HCT116 (cell line): ENCODE measurements at regions not wholly inside any gene's neighbourhood (a gene's known extent, or its start where the extent isn't known, plus 50 kb on each side); places are given as distances from the start of the nearest gene placed in this dataset.

Source experiments
- ATAC-seq: fragments of 200-7000 bp; cut with Tn5 transposase; 2 replicates; pipeline ENCODE4 v1.9.1; 2020; ENCODE audit warnings: mild to moderate bottlenecking, moderate library complexity
- BruUV-seq: library from RNA; stranded (reverse); fragments of 400-500 nt; replicated peaks from 2 replicates; lab custom pipeline; 2021; lab: Mats Ljungman, UMichigan
- CTCF ChIA-PET: fragments of 300-600 bp; sonication (Branson Sonifier 250); formaldehyde crosslinking; loops from one replicate; lab custom pipeline; 2021; ENCODE audit warnings: antibody characterized with exemption; lab: Charles Lee
- POLR2A ChIA-PET: fragments of 300-600, 350-600 bp; sonication (Branson Sonifier 250); formaldehyde crosslinking; loops from one replicate; lab custom pipeline; 2021; ENCODE audit warnings: antibody characterized with exemption; lab: Charles Lee
- RAD21 ChIA-PET, 2 experiments: fragments of 300-600 bp; sonication (Branson Sonifier 250); formaldehyde crosslinking; loops; one replicate each; lab custom pipeline; 2023; ENCODE audit warnings: low total read pairs in 2 of 2; ENCODE audit not compliant: uncharacterized antibody in 2 of 2, unreplicated experiment in 2 of 2, low non-redundant PET in 1 of 2; lab: Charles Lee
- DNase-seq: peaks from one replicate; pipeline ENCODE4 v3.0.0-alpha.2; 2010; ENCODE audit warnings: low read depth, low spot score
- H2AFZ ChIP-seq: fragments of 200-600 bp; shearing (Covaris generic), sonication (generic); 2 replicates; pipeline ENCODE4 v1.6.1; 2017; ENCODE audit warnings: low read depth, mixed run types, mixed read lengths, antibody characterized with exemption, low read length; ENCODE audit not compliant: poor library complexity, severe bottlenecking
- H3K27ac ChIP-seq: 2 replicates; pipeline ENCODE4 v1.5.1; 2012; ENCODE audit warnings: low read depth, low read length
- H3K27me3 ChIP-seq: fragments of 200-600 bp; sonication (generic); 2 replicates; pipeline ENCODE4 v1.6.1; 2016; ENCODE audit warnings: mixed run types, low read length, mixed read lengths; ENCODE audit not compliant: insufficient read depth
- H3K36me3 ChIP-seq, 2 experiments: fragments of 200-500 bp in 1 of 2; fragments of 200-600 bp in 1 of 2; sonication (Bioruptor generic) in 1 of 2; sonication (generic) in 1 of 2; 2 replicates each; pipeline versions ENCODE4 v1.5.1 to v1.6.1; 2014 to 2016; ENCODE audit warnings: low read length in 2 of 2, inconsistent platforms in 1 of 2, mixed read lengths in 1 of 2, mixed run types in 1 of 2; ENCODE audit not compliant: insufficient read depth in 2 of 2, control insufficient read depth in 1 of 2
- H3K4me1 ChIP-seq, 2 experiments: fragments of 200-600 bp in 1 of 2; sonication (generic) in 1 of 2; 2 replicates each; pipeline versions ENCODE4 v1.5.1 to v1.6.1; 2012 to 2017; ENCODE audit warnings: low read length in 2 of 2, inconsistent platforms in 1 of 2, mild to moderate bottlenecking in 1 of 2, mixed read lengths in 1 of 2, mixed run types in 1 of 2, moderate library complexity in 1 of 2; ENCODE audit not compliant: insufficient read depth in 2 of 2, control insufficient read depth in 1 of 2
- H3K4me2 ChIP-seq: fragments of 200-600 bp; sonication (generic); 2 replicates; pipeline ENCODE4 v1.6.1; 2017; ENCODE audit warnings: mixed run types, low read length, mixed read lengths
- H3K4me3 ChIP-seq, 2 experiments: fragments of 200-600 bp in 1 of 2; sonication (generic) in 1 of 2; replicated peaks in 1 of 2; 2 replicates each; pipeline ENCODE4 v1.5.1; 2011 to 2016; ENCODE audit warnings: low read length in 2 of 2, control low read depth in 1 of 2, low read depth in 1 of 2, mild to moderate bottlenecking in 1 of 2, mixed read lengths in 1 of 2, mixed run types in 1 of 2
- H3K79me2 ChIP-seq: fragments of 200-600 bp; sonication (generic); 2 replicates; pipeline ENCODE4 v1.6.1; 2017; ENCODE audit warnings: mild to moderate bottlenecking, mixed run types, low read length, moderate library complexity, mixed read lengths; ENCODE audit not compliant: insufficient read depth
- H3K9ac ChIP-seq: fragments of 200-600 bp; sonication (generic); 2 replicates; pipeline ENCODE4 v1.6.1; 2016; ENCODE audit warnings: low read length, mixed read lengths
- H3K9me2 ChIP-seq: fragments of 200-600 bp; sonication (generic), shearing (Covaris generic); 2 replicates; pipeline ENCODE4 v1.6.1; 2017; ENCODE audit warnings: mixed run types, mild to moderate bottlenecking, moderate library complexity; ENCODE audit not compliant: insufficient read depth
- H3K9me3 ChIP-seq, 2 experiments: fragments of 200-500 bp in 1 of 2; fragments of 200-600 bp in 1 of 2; sonication (Bioruptor generic) in 1 of 2; sonication (generic) in 1 of 2; 2 replicates each; pipeline ENCODE4 v1.6.1; 2014 to 2017; ENCODE audit warnings: low read length in 2 of 2, mixed read lengths in 2 of 2, inconsistent platforms in 1 of 2, low read depth in 1 of 2, mild to moderate bottlenecking in 1 of 2, mixed run types in 1 of 2, moderate library complexity in 1 of 2; ENCODE audit not compliant: control insufficient read depth in 1 of 2, insufficient read depth in 1 of 2
- H4K20me1 ChIP-seq: fragments of 200-600 bp; sonication (generic), shearing (Covaris generic); 2 replicates; pipeline ENCODE4 v1.6.1; 2017; ENCODE audit warnings: mixed run types, mild to moderate bottlenecking, moderate library complexity; ENCODE audit not compliant: insufficient read depth
- ATF3 ChIP-seq: IDR thresholded peaks from 2 replicates; pipeline ENCODE4 v1.6.1; 2012
- CBX3 ChIP-seq: IDR thresholded peaks from 2 replicates; pipeline ENCODE4 v1.6.1; 2012; ENCODE audit warnings: low read depth
- CEBPB ChIP-seq: IDR thresholded peaks from 2 replicates; pipeline ENCODE4 v1.6.1; 2012; ENCODE audit warnings: low read depth
- EGR1 ChIP-seq: IDR thresholded peaks from 2 replicates; pipeline ENCODE4 v1.6.1; 2012; ENCODE audit warnings: low read depth
- ELF1 ChIP-seq: IDR thresholded peaks from 2 replicates; pipeline ENCODE4 v1.6.1; 2012; ENCODE audit warnings: low read depth, borderline replicate concordance
- EZH2 ChIP-seq: fragments of 200-600 bp; sonication (generic); IDR thresholded peaks from 2 replicates; pipeline ENCODE4 v1.6.1; 2017; ENCODE audit warnings: antibody characterized with exemption, mixed run types
- EZH2phosphoT487 ChIP-seq: fragments of 200-600 bp; IDR thresholded peaks from 2 replicates; pipeline ENCODE4 v1.6.1; 2018; ENCODE audit warnings: antibody characterized with exemption, borderline replicate concordance
- FOSL1 ChIP-seq: IDR thresholded peaks from 2 replicates; pipeline ENCODE4 v1.6.1; 2012; ENCODE audit warnings: low read depth
- MAX ChIP-seq: IDR thresholded peaks from 2 replicates; pipeline ENCODE4 v1.6.1; 2012
- POLR2A ChIP-seq: IDR thresholded peaks from 2 replicates; pipeline ENCODE4 v1.7.0; 2011; ENCODE audit warnings: borderline replicate concordance; ENCODE audit not compliant: insufficient read depth, insufficient read length; ENCODE audit errors: extremely low read depth
- RAD21 ChIP-seq: IDR thresholded peaks from 2 replicates; pipeline ENCODE4 v1.6.1; 2012; ENCODE audit warnings: low read depth, mild to moderate bottlenecking
- REST ChIP-seq: IDR thresholded peaks from 2 replicates; pipeline ENCODE4 v1.6.1; 2012; ENCODE audit warnings: low read depth
- SIN3A ChIP-seq: IDR thresholded peaks from 2 replicates; pipeline ENCODE4 v1.6.1; 2012; ENCODE audit warnings: low read depth
- SP1 ChIP-seq: IDR thresholded peaks from 2 replicates; pipeline ENCODE4 v1.6.1; 2012; ENCODE audit warnings: low read depth
- SRF ChIP-seq: IDR thresholded peaks from 2 replicates; pipeline ENCODE4 v1.6.1; 2012; ENCODE audit warnings: low read depth
- TCF7L2 ChIP-seq: IDR thresholded peaks from 2 replicates; pipeline ENCODE4 v1.7.0; 2011; ENCODE audit warnings: borderline replicate concordance, inconsistent platforms; ENCODE audit not compliant: insufficient read depth, insufficient read length; ENCODE audit errors: extremely low read depth
- YY1 ChIP-seq: IDR thresholded peaks from 2 replicates; pipeline ENCODE4 v1.6.1; 2011; ENCODE audit warnings: low read length, low read depth, moderate library complexity, mild to moderate bottlenecking; ENCODE audit not compliant: insufficient replicate concordance; ENCODE audit errors: extremely low read depth
- ZFX ChIP-seq: fragments of 450-650 bp; IDR thresholded peaks from 2 replicates; pipeline ENCODE4 v1.6.1; 2017
- ZNF274 ChIP-seq: fragments of 200-500 bp; sonication (Bioruptor generic); IDR thresholded peaks from 2 replicates; pipeline ENCODE4 v1.6.1; 2014; ENCODE audit warnings: mild to moderate bottlenecking, low read depth, low read length, inconsistent platforms
- intact Hi-C: fragments of 100-400 bp; cut with micrococcal nuclease; formaldehyde crosslinking; loops from 2 replicates; pipeline ENCODE4 v1.10.0; 2022
- TF ChIP-seq, protein P1 (sequence below): IDR thresholded peaks from 2 replicates; pipeline ENCODE4 v1.6.1; 2011; ENCODE audit warnings: mild to moderate bottlenecking, low read length, moderate library complexity; ENCODE audit not compliant: insufficient replicate concordance; ENCODE audit errors: extremely low read depth

- no TSS peak for BruUV-seq
- intact Hi-C loops: loop anchor here (2.0 kb wide), 3 partner anchors 105 to 255 kb away; no protein-coding TSS in a partner anchor
- Histone ChIP-seq H3K27ac (no peak overlapping the region), H3K36me3 (no peaks in the 10 kb centered on the region), H3K4me2 (no peak overlapping the region), H3K9me3 (no peaks in the 10 kb centered on the region), H3K9me2 (no peaks in the 10 kb centered on the region), H3K4me3 (no peak overlapping the region), H4K20me1 (no peaks in the 10 kb centered on the region), H2AFZ (no peak overlapping the region), H3K9ac (no peak overlapping the region)
- ChIA-PET POLR2A (no interaction called here), CTCF (no interaction called here), RAD21 (no interaction called here)
- no peak for TF ChIP-seq TCF7L2
- TF ChIP-seq SRF: no peak
- no peak for TF ChIP-seq CBX3
- no peak for TF ChIP-seq EZH2
- TF ChIP-seq, protein P1, sequence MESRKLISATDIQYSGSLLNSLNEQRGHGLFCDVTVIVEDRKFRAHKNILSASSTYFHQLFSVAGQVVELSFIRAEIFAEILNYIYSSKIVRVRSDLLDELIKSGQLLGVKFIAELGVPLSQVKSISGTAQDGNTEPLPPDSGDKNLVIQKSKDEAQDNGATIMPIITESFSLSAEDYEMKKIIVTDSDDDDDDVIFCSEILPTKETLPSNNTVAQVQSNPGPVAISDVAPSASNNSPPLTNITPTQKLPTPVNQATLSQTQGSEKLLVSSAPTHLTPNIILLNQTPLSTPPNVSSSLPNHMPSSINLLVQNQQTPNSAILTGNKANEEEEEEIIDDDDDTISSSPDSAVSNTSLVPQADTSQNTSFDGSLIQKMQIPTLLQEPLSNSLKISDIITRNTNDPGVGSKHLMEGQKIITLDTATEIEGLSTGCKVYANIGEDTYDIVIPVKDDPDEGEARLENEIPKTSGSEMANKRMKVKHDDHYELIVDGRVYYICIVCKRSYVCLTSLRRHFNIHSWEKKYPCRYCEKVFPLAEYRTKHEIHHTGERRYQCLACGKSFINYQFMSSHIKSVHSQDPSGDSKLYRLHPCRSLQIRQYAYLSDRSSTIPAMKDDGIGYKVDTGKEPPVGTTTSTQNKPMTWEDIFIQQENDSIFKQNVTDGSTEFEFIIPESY: no peak
- no peak for TF ChIP-seq ZFX
- no peak for TF ChIP-seq EGR1
- TF ChIP-seq MAX: no peak
- no peak for TF ChIP-seq CEBPB
- TF ChIP-seq RAD21: no peak
- no peak for TF ChIP-seq SP1
- TF ChIP-seq ELF1: no peak
- no peak for TF ChIP-seq ZNF274
- TF ChIP-seq ATF3: no peak
- TF ChIP-seq SIN3A: no peak
- TF ChIP-seq POLR2A: no peak
- no peak for TF ChIP-seq REST
- no peak for TF ChIP-seq FOSL1
- no peak for TF ChIP-seq YY1
- no peak for TF ChIP-seq EZH2phosphoT487
- TF ChIP-seq, all 23 proteins: peak for 0
- H3K79me2 ChIP-seq: no peaks in the 10 kb centered on the region
- peaks cover 36% of the 10 kb centered on the region for H3K27me3 ChIP-seq
- DNase-seq (no peak), ATAC-seq (no peak)
- H3K4me1 ChIP-seq: peaks cover 0 to 10% of the 10 kb centered on the region in 2 experiments; a peak in 1 of 4 replicates
These were observed 387.2 kb upstream of the PODXL start for GRCh38 chr7:131943646-131944045.
